ENCODE measurements at regions not wholly inside any gene's neighbourhood (a gene's known extent, or its start where the extent isn't known, plus 50 kb on each side); places are given as distances from the start of the nearest gene placed in this dataset.

DNA sequence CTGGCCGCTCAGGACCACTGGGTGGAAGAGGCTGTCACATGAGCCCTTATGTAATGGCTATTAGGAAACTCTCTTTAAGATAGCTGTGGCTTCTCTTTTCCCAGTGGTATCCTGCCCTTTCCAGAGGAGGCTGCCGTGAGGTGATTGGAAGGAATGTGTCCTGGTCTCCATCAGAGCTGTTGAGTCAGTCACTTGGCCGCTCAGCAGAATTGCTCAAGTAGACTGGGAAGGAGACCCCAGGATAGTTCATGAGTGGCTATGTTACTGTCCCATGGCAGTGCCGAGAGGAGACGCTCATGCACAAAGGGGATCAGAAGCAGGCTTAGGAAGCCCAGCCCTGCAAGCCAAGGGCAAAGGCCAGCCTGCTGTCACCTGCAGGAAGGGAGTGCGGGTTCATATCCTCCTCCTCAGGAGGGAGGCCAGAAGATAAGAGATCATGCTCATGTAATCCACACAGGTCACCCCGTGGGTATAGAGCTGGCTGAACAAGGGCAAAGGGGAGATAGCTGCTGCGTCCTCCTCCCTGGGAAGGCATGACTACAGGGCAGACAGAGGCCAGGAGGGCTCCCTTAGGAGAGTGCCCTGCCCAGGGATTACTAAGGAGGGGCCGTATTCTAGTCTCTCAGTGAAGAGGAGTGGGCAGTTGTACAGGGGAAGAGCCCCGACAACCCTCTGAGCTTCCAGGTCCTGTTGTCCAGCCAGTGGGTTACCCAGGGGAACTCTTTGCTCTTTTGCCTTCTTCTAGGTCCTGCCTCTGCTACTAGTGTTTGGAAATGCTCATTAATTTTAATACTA is 137.0 kb upstream of the MAX start:
- no peak for TF ChIP-seq POLR2AphosphoS5 (IDR thresholded peaks at IDR 0.05; ENCODE audit: low read depth, low read length)
- TF ChIP-seq TAF1 (IDR thresholded peaks at IDR 0.05; ENCODE audit: borderline replicate concordance, low read depth, low read length): no peak
